ENCODE measurements at regions not wholly inside any gene's neighbourhood (a gene's known extent, or its start where the extent isn't known, plus 50 kb on each side); places are given as distances from the start of the nearest gene placed in this dataset.
A peak's percentile ranks its signal among the peaks of the same experiment; 100 is the strongest.

GRCh38 chr12:75724928-75725312 is 213.5 kb upstream of the KRR1 start (continued):
- TF ChIP-seq ZNF639 (tag by site-specific recombination; IDR thresholded peaks at IDR 0.05) (no peak), WT1 (tag by site-specific recombination; IDR thresholded peaks at IDR 0.05) (peak; percentile 55; the same call in 1 of the 2 replicates), ZNF513 (tag by site-specific recombination; IDR thresholded peaks at IDR 0.05) (no peak), HOXC10 (CRISPR knock-in tag; IDR thresholded peaks at IDR 0.05) (no peak), ZBTB8A (tag by site-specific recombination; IDR thresholded peaks at IDR 0.05) (no peak), PRDM1 (tag by site-specific recombination; IDR thresholded peaks at IDR 0.05) (no peak; the same call in 1 of the 2 replicates), SCRT1 (tag by site-specific recombination; IDR thresholded peaks at IDR 0.05; ENCODE audit: borderline replicate concordance) (0 out of 2 replicates have a peak, but pooled peaks have one; percentile 48), ZNF473 (tag by site-specific recombination; IDR thresholded peaks at IDR 0.05) (no peak), PRDM10 (tag by site-specific recombination; IDR thresholded peaks at IDR 0.05) (0 out of 2 replicates have a peak, but pooled peaks have one; percentile 26), KLF1 (tag by site-specific recombination; IDR thresholded peaks at IDR 0.05) (no peak), ZNF366 (tag by site-specific recombination; conservative IDR thresholded peaks at IDR 0.05) (peak; percentile 28; the same call in 1 of the 2 replicates), FEZF1 (tag by site-specific recombination; IDR thresholded peaks at IDR 0.05) (peak; percentile 46; the same call in 1 of the 2 replicates), ZNF692 (tag by site-specific recombination; IDR thresholded peaks at IDR 0.05) (no peak), ZNF585B (tag by site-specific recombination; IDR thresholded peaks at IDR 0.05) (no peak), SP7 (tag by site-specific recombination; IDR thresholded peaks at IDR 0.05) (peak; percentile 85), ZBTB49 (tag by site-specific recombination; IDR thresholded peaks at IDR 0.05; ENCODE audit: low read depth) (no peak), ZNF202 (tag by site-specific recombination; IDR thresholded peaks at IDR 0.05; ENCODE audit: borderline replicate concordance) (no peak), ZNF423 (tag by site-specific recombination; IDR thresholded peaks at IDR 0.05) (no peak), ZNF645 (tag by site-specific recombination; IDR thresholded peaks at IDR 0.05) (no peak), ZNF571 (tag by site-specific recombination; IDR thresholded peaks at IDR 0.05) (no peak), SETDB1 (IDR thresholded peaks at IDR 0.05; ENCODE audit: insufficient read length, low read length) (no peak), ZNF501 (tag by site-specific recombination; IDR thresholded peaks at IDR 0.05) (no peak)
